OCI-LY1 (cell line): ENCODE measurements at regions not wholly inside any gene's neighbourhood (a gene's known extent, or its start where the extent isn't known, plus 50 kb on each side); places are given as distances from the start of the nearest gene placed in this dataset.

ENCODE experiments used
- H2AFZ ChIP-seq: fragments of 200-600 bp; sonication (generic), shearing (Covaris generic); 2 replicates; pipeline ENCODE4 v1.6.0; 2014; ENCODE audit warnings: antibody characterized with exemption, mild to moderate bottlenecking, low read length
- H3F3A ChIP-seq: fragments of 200-600 bp; sonication (generic), shearing (Covaris generic); 2 replicates; pipeline ENCODE4 v1.6.0; 2014; ENCODE audit warnings: mild to moderate bottlenecking, antibody characterized with exemption, low read length, moderate library complexity; ENCODE audit not compliant: insufficient read depth
- H3K27ac ChIP-seq: fragments of 200-600 bp; sonication (generic); 2 replicates; pipeline ENCODE4 v1.5.1; 2014; ENCODE audit warnings: low read length, mixed run types, mild to moderate bottlenecking, low read depth; ENCODE audit not compliant: poor library complexity, severe bottlenecking
- H3K27me3 ChIP-seq: fragments of 200-600 bp; sonication (generic); 2 replicates; pipeline ENCODE4 v1.6.0; 2014; ENCODE audit warnings: antibody characterized with exemption, mild to moderate bottlenecking, low read length, moderate library complexity; ENCODE audit not compliant: insufficient read depth
- H3K36me3 ChIP-seq: fragments of 200-600 bp; sonication (generic); 2 replicates; pipeline ENCODE4 v1.6.1; 2014; ENCODE audit warnings: mild to moderate bottlenecking, antibody characterized with exemption, low read length, moderate library complexity, mixed read lengths; ENCODE audit not compliant: insufficient read depth
- H3K4me1 ChIP-seq: fragments of 200-600 bp; sonication (generic); 2 replicates; pipeline ENCODE4 v1.5.1; 2014; ENCODE audit warnings: mild to moderate bottlenecking, low read length, moderate library complexity; ENCODE audit not compliant: insufficient read depth, severe bottlenecking
- H3K4me2 ChIP-seq: fragments of 200-600 bp; sonication (generic), shearing (Covaris generic); 2 replicates; pipeline ENCODE4 v1.6.1; 2014; ENCODE audit warnings: low read length
- H3K4me3 ChIP-seq: fragments of 200-600 bp; sonication (generic); 2 replicates; pipeline ENCODE4 v1.5.1; 2014; ENCODE audit warnings: low read length, low read depth, mild to moderate bottlenecking, mixed read lengths; ENCODE audit not compliant: poor library complexity, severe bottlenecking
- H3K79me2 ChIP-seq: fragments of 200-600 bp; shearing (Covaris generic); 2 replicates; pipeline ENCODE4 v1.6.1; 2016; ENCODE audit warnings: mixed run types, low read length, mixed read lengths; ENCODE audit not compliant: insufficient read depth
- H3K9ac ChIP-seq: fragments of 200-600 bp; sonication (generic), shearing (Covaris generic); 2 replicates; pipeline ENCODE4 v1.6.1; 2014; ENCODE audit warnings: mild to moderate bottlenecking, low read length, mixed read lengths
- H3K9me2 ChIP-seq: fragments of 200-600 bp; sonication (generic), shearing (Covaris generic); 2 replicates; pipeline ENCODE4 v1.6.1; 2014; ENCODE audit warnings: low read depth, mild to moderate bottlenecking, low read length, mixed read lengths
- H3K9me3 ChIP-seq: fragments of 200-600 bp; shearing (Covaris generic); 2 replicates; pipeline ENCODE4 v1.6.1; 2014; ENCODE audit warnings: low read length, mixed read lengths
- H4K20me1 ChIP-seq: fragments of 200-600 bp; sonication (generic), shearing (Covaris generic); 2 replicates; pipeline ENCODE4 v1.6.0; 2016; ENCODE audit warnings: mild to moderate bottlenecking, low read length; ENCODE audit not compliant: insufficient read depth
- CTCF ChIP-seq: fragments of 200-600 bp; sonication (generic), shearing (Covaris generic); IDR thresholded peaks from 2 replicates; pipeline ENCODE4 v1.5.1; 2017; ENCODE audit warnings: mild to moderate bottlenecking, antibody characterized with exemption, low read length, moderate library complexity, mixed read lengths
- EZH2 ChIP-seq: fragments of 200-600 bp; sonication (generic), shearing (Covaris generic); IDR thresholded peaks from 2 replicates; pipeline ENCODE4 v1.8.0; 2017; ENCODE audit warnings: borderline replicate concordance, mixed run types, mild to moderate bottlenecking, antibody characterized with exemption, low read length, moderate library complexity, mixed read lengths

- no peak overlapping the region for H3K27ac ChIP-seq
- no peaks in the 10 kb centered on the region for H4K20me1 ChIP-seq
- H2AFZ ChIP-seq = no peak overlapping the region
- no peak overlapping the region for H3K4me2 ChIP-seq
- no peak overlapping the region for H3K4me3 ChIP-seq
- H3F3A ChIP-seq = no peaks in the 10 kb centered on the region
- no peaks in the 10 kb centered on the region for H3K79me2 ChIP-seq
- TF ChIP-seq CTCF (no peak), EZH2 (no peak)
- no peaks in the 10 kb centered on the region for H3K4me1 ChIP-seq
- no peak overlapping the region for H3K9ac ChIP-seq
- no peaks in the 10 kb centered on the region for H3K36me3 ChIP-seq
- H3K27me3 ChIP-seq = no peaks in the 10 kb centered on the region
- no peaks in the 10 kb centered on the region for H3K9me3 ChIP-seq
- no peaks in the 10 kb centered on the region for H3K9me2 ChIP-seq
Observed at GRCh38 chr13:109990296-109990695, 203.9 kb upstream of the IRS2 start.

DNA sequence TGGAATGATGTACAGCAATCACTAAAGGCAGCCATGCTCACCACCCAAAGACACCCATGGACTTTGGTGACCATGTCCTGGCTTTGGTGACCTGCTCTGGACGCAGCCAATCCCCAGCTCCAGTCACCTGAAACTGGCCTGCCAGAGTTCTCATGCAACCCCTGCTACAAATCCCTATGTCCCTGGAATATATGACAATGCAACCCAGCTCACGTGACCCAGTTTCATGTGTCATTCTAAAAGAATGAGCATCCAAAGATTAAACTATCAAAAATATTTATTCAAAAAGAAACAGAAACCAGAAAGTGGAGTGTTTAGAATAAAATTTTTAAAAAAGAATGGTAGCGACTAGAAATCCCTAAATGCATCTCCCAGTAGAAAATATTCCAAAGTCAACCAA lies 203.3 kb upstream of the IRS2 start:
- H2AFZ ChIP-seq = no peak overlapping the region
- H3K4me3 ChIP-seq = no peak overlapping the region
- no peak overlapping the region for H3K4me2 ChIP-seq
- no peaks in the 10 kb centered on the region for H3F3A ChIP-seq
- no peaks in the 10 kb centered on the region for H3K36me3 ChIP-seq
- H3K9me2 ChIP-seq = no peaks in the 10 kb centered on the region
- no peak overlapping the region for H3K27ac ChIP-seq
- no peaks in the 10 kb centered on the region for H3K27me3 ChIP-seq
- TF ChIP-seq EZH2 = no peak
- TF ChIP-seq CTCF = no peak
- no peaks in the 10 kb centered on the region for H3K4me1 ChIP-seq
- H3K79me2 ChIP-seq = no peaks in the 10 kb centered on the region
- H4K20me1 ChIP-seq = no peaks in the 10 kb centered on the region
- no peaks in the 10 kb centered on the region for H3K9me3 ChIP-seq
- H3K9ac ChIP-seq = no peak overlapping the region

DNA sequence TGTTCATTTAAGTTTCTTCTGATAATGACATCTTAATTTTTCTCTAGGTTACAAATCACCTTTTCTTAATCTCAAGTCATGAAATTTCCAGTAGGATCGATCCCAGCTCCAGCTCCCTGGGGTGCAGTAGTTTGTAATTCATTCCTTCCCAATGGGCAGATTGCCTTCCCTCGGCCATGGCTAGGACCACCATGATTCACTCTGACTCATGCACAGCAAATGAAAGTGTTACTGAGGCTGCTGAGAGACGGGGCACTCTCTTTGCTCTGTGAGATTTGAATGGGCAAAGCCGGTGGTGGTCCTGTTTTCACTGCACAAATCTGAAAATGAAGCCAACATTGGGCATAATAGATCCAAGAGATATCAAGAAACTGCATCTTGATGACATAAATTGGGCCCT lies 202.8 kb upstream of the IRS2 start:
- Histone ChIP-seq H3K9me3 (no peaks in the 10 kb centered on the region), H3K9ac (no peak overlapping the region), H3K9me2 (no peaks in the 10 kb centered on the region), H4K20me1 (no peaks in the 10 kb centered on the region), H3K4me3 (no peak overlapping the region), H3K36me3 (no peaks in the 10 kb centered on the region), H3K4me1 (no peaks in the 10 kb centered on the region), H3K79me2 (no peaks in the 10 kb centered on the region), H3K27me3 (no peaks in the 10 kb centered on the region), H3K27ac (no peak overlapping the region), H3F3A (no peaks in the 10 kb centered on the region), H3K4me2 (no peak overlapping the region), H2AFZ (no peak overlapping the region)
- no peak for TF ChIP-seq CTCF
- no peak for TF ChIP-seq EZH2
